ENCODE measurements at regions not wholly inside any gene's neighbourhood (a gene's known extent, or its start where the extent isn't known, plus 50 kb on each side); places are given as distances from the start of the nearest gene placed in this dataset.
"Not testable (repeated sequence)": the region's sequence is repeated elsewhere in the genome, so short reads cannot be mapped to it uniquely, and the experiment has no call there.

GRCh38 chr3:70466096-70466495 lies 153.7 kb upstream of the MDFIC2 start:
- no peak overlapping the region for H4K91ac ChIP-seq (ENCODE audit: low read depth, low read length, poor library complexity)
- H2BK12ac ChIP-seq (ENCODE audit: low read length) = no peak overlapping the region
- DNase-seq (ENCODE audit: low spot score) = no peak
- no CpG with 5 or more reads among the region's 7 CpGs for WGBS, 2 donors (ENCODE audit: extremely low coverage in 2 of 2, insufficient read length in 2 of 2, insufficient replicate concordance in 1 of 2)
- no peak overlapping the region for H3K4ac ChIP-seq (ENCODE audit: low read length)
- H2BK120ac ChIP-seq (ENCODE audit: low read depth, low read length) = no peak overlapping the region
- H3K9me3 ChIP-seq (replicated peaks in 1 of 2; ENCODE audit: control insufficient read depth in 2 of 2, insufficient read depth in 1 of 2, low read depth in 1 of 2, low read length in 2 of 2) = no peaks in the 10 kb centered on the region
- no peak overlapping the region for H3K4me3 ChIP-seq (ENCODE audit: low read length in 2 of 2)
- no peak overlapping the region for H3K14ac ChIP-seq (ENCODE audit: low read length)
- H2AFZ ChIP-seq (ENCODE audit: low read length) = no peak overlapping the region
- H3K9ac ChIP-seq (ENCODE audit: low read depth, low read length, poor library complexity) = no peak overlapping the region
- H2BK15ac ChIP-seq (ENCODE audit: low read length) = no peak overlapping the region
- H3K23ac ChIP-seq (ENCODE audit: low read depth, low read length, poor library complexity) = no peak overlapping the region
- H3K36me3 ChIP-seq (replicated peaks in 1 of 2; ENCODE audit: control insufficient read depth in 2 of 2, insufficient read depth in 2 of 2, low read length in 2 of 2) = no peaks in the 10 kb centered on the region
- H3K4me2 ChIP-seq (ENCODE audit: insufficient read depth, low read length, poor library complexity, severe bottlenecking) = no peak overlapping the region
- no peaks in the 10 kb centered on the region for H3K79me1 ChIP-seq (ENCODE audit: low read depth, low read length)
- no peaks in the 10 kb centered on the region for H3K4me1 ChIP-seq (ENCODE audit: control insufficient read depth in 2 of 2, insufficient read depth in 1 of 2, low read depth in 1 of 2, low read length in 2 of 2)
- H4K8ac ChIP-seq (ENCODE audit: low read depth, low read length) = no peak overlapping the region
- no peaks in the 10 kb centered on the region for H3K27me3 ChIP-seq (ENCODE audit: control insufficient read depth in 3 of 3, insufficient read depth in 3 of 3, low read depth in 1 of 3, low read length in 3 of 3)
- no peak overlapping the region for H2AK5ac ChIP-seq (ENCODE audit: low read depth, low read length)
- H2BK5ac ChIP-seq (ENCODE audit: low read length) = no peak overlapping the region
- H3K18ac ChIP-seq (ENCODE audit: low read length) = no peak overlapping the region
- no peak overlapping the region for H3K27ac ChIP-seq (replicated peaks; ENCODE audit: low read length)

- no peak overlapping the region for H3K14ac ChIP-seq (ENCODE audit: low read length)
- no peaks in the 10 kb centered on the region for H3K27me3 ChIP-seq (ENCODE audit: control insufficient read depth in 3 of 3, insufficient read depth in 3 of 3, low read depth in 1 of 3, low read length in 3 of 3)
- no peak for DNase-seq (ENCODE audit: low spot score)
- H3K27ac ChIP-seq (replicated peaks; ENCODE audit: low read length) = no peak overlapping the region
- H3K4me1 ChIP-seq (ENCODE audit: control insufficient read depth in 2 of 2, insufficient read depth in 1 of 2, low read depth in 1 of 2, low read length in 2 of 2) = no peaks in the 10 kb centered on the region
- no peak overlapping the region for H4K8ac ChIP-seq (ENCODE audit: low read depth, low read length)
- H2BK5ac ChIP-seq (ENCODE audit: low read length) = no peak overlapping the region
- no peak overlapping the region for H2BK12ac ChIP-seq (ENCODE audit: low read length)
- no peak overlapping the region for H3K18ac ChIP-seq (ENCODE audit: low read length)
- H2AFZ ChIP-seq (ENCODE audit: low read length) = no peak overlapping the region
- H2BK120ac ChIP-seq (ENCODE audit: low read depth, low read length) = no peak overlapping the region
- no peak overlapping the region for H3K4me2 ChIP-seq (ENCODE audit: insufficient read depth, low read length, poor library complexity, severe bottlenecking)
- no peak overlapping the region for H4K91ac ChIP-seq (ENCODE audit: low read depth, low read length, poor library complexity)
- no peak overlapping the region for H2BK15ac ChIP-seq (ENCODE audit: low read length)
- no peak overlapping the region for H3K23ac ChIP-seq (ENCODE audit: low read depth, low read length, poor library complexity)
- no peak overlapping the region for H3K4me3 ChIP-seq (ENCODE audit: low read length in 2 of 2)
- WGBS, 2 donors (ENCODE audit: extremely low coverage in 2 of 2, insufficient read length in 2 of 2, insufficient replicate concordance in 1 of 2) = no CpG with 5 or more reads among the region's 5 CpGs
- no peaks in the 10 kb centered on the region for H3K36me3 ChIP-seq (replicated peaks in 1 of 2; ENCODE audit: control insufficient read depth in 2 of 2, insufficient read depth in 2 of 2, low read length in 2 of 2)
- H3K9me3 ChIP-seq (replicated peaks in 1 of 2; ENCODE audit: control insufficient read depth in 2 of 2, insufficient read depth in 1 of 2, low read depth in 1 of 2, low read length in 2 of 2) = no peaks in the 10 kb centered on the region
- no peak overlapping the region for H2AK5ac ChIP-seq (ENCODE audit: low read depth, low read length)
- H3K4ac ChIP-seq (ENCODE audit: low read length) = no peak overlapping the region
- H3K79me1 ChIP-seq (ENCODE audit: low read depth, low read length) = no peaks in the 10 kb centered on the region
- no peak overlapping the region for H3K9ac ChIP-seq (ENCODE audit: low read depth, low read length, poor library complexity)
Measured at GRCh38 chr3:70464876-70465275, 152.4 kb upstream of the MDFIC2 start.

- DNase-seq (ENCODE audit: low spot score) = no peak
- Histone ChIP-seq H3K79me1 (ENCODE audit: low read depth, low read length) (no peaks in the 10 kb centered on the region), H3K4ac (ENCODE audit: low read length) (no peak overlapping the region), H4K91ac (ENCODE audit: low read depth, low read length, poor library complexity) (no peak overlapping the region), H3K4me1 (ENCODE audit: control insufficient read depth in 2 of 2, insufficient read depth in 1 of 2, low read depth in 1 of 2, low read length in 2 of 2) (no peaks in the 10 kb centered on the region), H3K36me3 (replicated peaks in 1 of 2; ENCODE audit: control insufficient read depth in 2 of 2, insufficient read depth in 2 of 2, low read length in 2 of 2) (no peaks in the 10 kb centered on the region), H2BK15ac (ENCODE audit: low read length) (no peak overlapping the region), H2AK5ac (ENCODE audit: low read depth, low read length) (no peak overlapping the region), H3K4me2 (ENCODE audit: insufficient read depth, low read length, poor library complexity, severe bottlenecking) (no peak overlapping the region), H3K9ac (ENCODE audit: low read depth, low read length, poor library complexity) (no peak overlapping the region), H2BK5ac (ENCODE audit: low read length) (no peak overlapping the region), H3K9me3 (replicated peaks in 1 of 2; ENCODE audit: control insufficient read depth in 2 of 2, insufficient read depth in 1 of 2, low read depth in 1 of 2, low read length in 2 of 2) (no peaks in the 10 kb centered on the region), H3K27me3 (ENCODE audit: control insufficient read depth in 3 of 3, insufficient read depth in 3 of 3, low read depth in 1 of 3, low read length in 3 of 3) (no peaks in the 10 kb centered on the region), H2BK120ac (ENCODE audit: low read depth, low read length) (no peak overlapping the region), H4K8ac (ENCODE audit: low read depth, low read length) (no peak overlapping the region), H2AFZ (ENCODE audit: low read length) (no peak overlapping the region), H3K4me3 (ENCODE audit: low read length in 2 of 2) (no peak overlapping the region), H3K18ac (ENCODE audit: low read length) (no peak overlapping the region), H3K23ac (ENCODE audit: low read depth, low read length, poor library complexity) (no peak overlapping the region), H2BK12ac (ENCODE audit: low read length) (no peak overlapping the region), H3K14ac (ENCODE audit: low read length) (no peak overlapping the region), H3K27ac (replicated peaks; ENCODE audit: low read length) (no peak overlapping the region)
- no CpG with 5 or more reads among the region's 5 CpGs for WGBS, 2 donors (ENCODE audit: extremely low coverage in 2 of 2, insufficient read length in 2 of 2, insufficient replicate concordance in 1 of 2)
Measured at GRCh38 chr3:70464465-70464864, 152.0 kb upstream of the MDFIC2 start.

GRCh38 chr3:70450220-70450619 lies 137.8 kb upstream of the MDFIC2 start:
- H2BK15ac ChIP-seq (ENCODE audit: low read length); H2AK5ac ChIP-seq (ENCODE audit: low read depth, low read length); DNase-seq (ENCODE audit: low spot score); H3K18ac ChIP-seq (ENCODE audit: low read length); H2AFZ ChIP-seq (ENCODE audit: low read length); H3K4ac ChIP-seq (ENCODE audit: low read length); H3K9ac ChIP-seq (ENCODE audit: low read depth, low read length, poor library complexity); H3K4me3 ChIP-seq (ENCODE audit: low read length in 2 of 2); H2BK5ac ChIP-seq (ENCODE audit: low read length); H2BK120ac ChIP-seq (ENCODE audit: low read depth, low read length); H3K14ac ChIP-seq (ENCODE audit: low read length); H3K4me1 ChIP-seq (ENCODE audit: control insufficient read depth in 2 of 2, insufficient read depth in 1 of 2, low read depth in 1 of 2, low read length in 2 of 2); H2BK12ac ChIP-seq (ENCODE audit: low read length); H3K4me2 ChIP-seq (ENCODE audit: insufficient read depth, low read length, poor library complexity, severe bottlenecking); H3K79me1 ChIP-seq (ENCODE audit: low read depth, low read length); H4K8ac ChIP-seq (ENCODE audit: low read depth, low read length); H3K23ac ChIP-seq (ENCODE audit: low read depth, low read length, poor library complexity); H3K27me3 ChIP-seq (ENCODE audit: control insufficient read depth in 3 of 3, insufficient read depth in 3 of 3, low read depth in 1 of 3, low read length in 3 of 3); H3K27ac ChIP-seq (replicated peaks; ENCODE audit: low read length); H3K36me3 ChIP-seq (replicated peaks in 1 of 2; ENCODE audit: control insufficient read depth in 2 of 2, insufficient read depth in 2 of 2, low read length in 2 of 2); H3K9me3 ChIP-seq (replicated peaks in 1 of 2; ENCODE audit: control insufficient read depth in 2 of 2, insufficient read depth in 1 of 2, low read depth in 1 of 2, low read length in 2 of 2); H4K91ac ChIP-seq (ENCODE audit: low read depth, low read length, poor library complexity): not testable (repeated sequence)
- WGBS, 2 donors (ENCODE audit: extremely low coverage in 2 of 2, insufficient read length in 2 of 2, insufficient replicate concordance in 1 of 2) = no CpG with 5 or more reads among the region's 2 CpGs
